Stimulated activated naive B cell treated with anti-CD40 and anti-IgM and Interleukin-4, amounts not matched to agents 10 μg/mL and 1 μg/mL and 100 μg/mL, for 72 hours (primary cell): ENCODE measurements at regions not wholly inside any gene's neighbourhood (a gene's known extent, or its start where the extent isn't known, plus 50 kb on each side); places are given as distances from the start of the nearest gene placed in this dataset.

Source experiments
- ATAC-seq, 2 donors: fragments of 150-1000 bp; cut with Tn5 transposase; replicated peaks; 2 replicates each; pipeline ENCODE4 v1.10.0; 2021; ENCODE audit warnings: moderate library complexity in 1 of 2
- DNase-seq: peaks from one replicate; pipeline ENCODE4 v3.0.0; 2021
- H3K27ac Mint-ChIP-seq: one replicate; pipeline ENCODE4 v1.8.0; 2022; ENCODE audit warnings: mild to moderate bottlenecking, mixed read lengths
- H3K27me3 Mint-ChIP-seq, 2 donors: one replicate each; pipeline ENCODE4 v1.8.0; 2022; ENCODE audit warnings: mixed read lengths in 2 of 2
- H3K36me3 Mint-ChIP-seq, 2 donors: one replicate each; pipeline ENCODE4 v1.8.0; 2022; ENCODE audit warnings: mixed read lengths in 2 of 2, mild to moderate bottlenecking in 1 of 2
- H3K4me1 Mint-ChIP-seq, 2 donors: one replicate each; pipeline ENCODE4 v1.8.0; 2022; ENCODE audit warnings: mixed read lengths in 2 of 2, mild to moderate bottlenecking in 1 of 2
- H3K4me3 Mint-ChIP-seq, 2 donors: one replicate each; pipeline ENCODE4 v1.8.0; 2022; ENCODE audit warnings: mild to moderate bottlenecking in 2 of 2, mixed read lengths in 2 of 2, moderate library complexity in 1 of 2
- H3K9me3 Mint-ChIP-seq, 2 donors: one replicate each; pipeline ENCODE4 v1.8.0; 2022; ENCODE audit warnings: mixed read lengths in 2 of 2, mild to moderate bottlenecking in 1 of 2

- Mint-ChIP-seq H3K4me3 (no peak overlapping the region), H3K36me3 (no peaks in the 10 kb centered on the region)
- ATAC-seq, result no peak
Measured at GRCh38 chr18:6598657-6599056, 130.9 kb upstream of the ARHGAP28 start.

GRCh38 chr18:6600667-6601167, 128.8 kb upstream of the ARHGAP28 start:
- Mint-ChIP-seq H3K36me3 (no peaks in the 10 kb centered on the region), H3K9me3 (no peaks in the 10 kb centered on the region), H3K27me3 (no peaks in the 10 kb centered on the region), H3K4me3 (no peak overlapping the region), H3K27ac (no peak overlapping the region), H3K4me1 (no peaks in the 10 kb centered on the region)
- DNase-seq, result no peak
- no peak for ATAC-seq

More at GRCh38 chr18:6598657-6599056, 130.9 kb upstream of the ARHGAP28 start:
- no peak overlapping the region for H3K27ac Mint-ChIP-seq
- H3K4me1 Mint-ChIP-seq, result no peaks in the 10 kb centered on the region
- no peaks in the 10 kb centered on the region for H3K27me3 Mint-ChIP-seq
- DNase-seq, result no peak
- H3K9me3 Mint-ChIP-seq, result peaks cover 3 to 5% of the 10 kb centered on the region in 2 donors

- H3K27me3 Mint-ChIP-seq, result no peaks in the 10 kb centered on the region
- H3K9me3 Mint-ChIP-seq, result no peaks in the 10 kb centered on the region
- no peak overlapping the region for H3K4me3 Mint-ChIP-seq
- no peaks in the 10 kb centered on the region for H3K4me1 Mint-ChIP-seq
- ATAC-seq, result no peak
- no peak for DNase-seq
- H3K27ac Mint-ChIP-seq, result no peak overlapping the region
- no peaks in the 10 kb centered on the region for H3K36me3 Mint-ChIP-seq
Measured at GRCh38 chr18:6601241-6601640, 128.3 kb upstream of the ARHGAP28 start.

- no peaks in the 10 kb centered on the region for H3K27me3 Mint-ChIP-seq
- H3K27ac Mint-ChIP-seq, result no peak overlapping the region
- no peaks in the 10 kb centered on the region for H3K4me1 Mint-ChIP-seq
- no peaks in the 10 kb centered on the region for H3K9me3 Mint-ChIP-seq
- ATAC-seq (no peak), DNase-seq (no peak)
- no peaks in the 10 kb centered on the region for H3K36me3 Mint-ChIP-seq
- no peak overlapping the region for H3K4me3 Mint-ChIP-seq
Measured at GRCh38 chr18:6602365-6602764, 127.2 kb upstream of the ARHGAP28 start.

- no peaks in the 10 kb centered on the region for H3K9me3 Mint-ChIP-seq
- ATAC-seq (no peak), DNase-seq (no peak)
- no peak overlapping the region for H3K27ac Mint-ChIP-seq
- no peaks in the 10 kb centered on the region for H3K4me1 Mint-ChIP-seq
- no peak overlapping the region for H3K4me3 Mint-ChIP-seq
- H3K36me3 Mint-ChIP-seq, result no peaks in the 10 kb centered on the region
- no peaks in the 10 kb centered on the region for H3K27me3 Mint-ChIP-seq
Measured at GRCh38 chr18:6604573-6604941, 125.0 kb upstream of the ARHGAP28 start.

- ATAC-seq (no peak), DNase-seq (no peak)
- no peaks in the 10 kb centered on the region for H3K27me3 Mint-ChIP-seq
- no peak overlapping the region for H3K27ac Mint-ChIP-seq
- no peaks in the 10 kb centered on the region for H3K4me1 Mint-ChIP-seq
- no peak overlapping the region for H3K4me3 Mint-ChIP-seq
- H3K9me3 Mint-ChIP-seq, result no peaks in the 10 kb centered on the region
- no peaks in the 10 kb centered on the region for H3K36me3 Mint-ChIP-seq
Measured at GRCh38 chr18:6605115-6605869, 124.2 kb upstream of the ARHGAP28 start.

GRCh38 chr18:6606411-6607085, 123.0 kb upstream of the ARHGAP28 start:
- Mint-ChIP-seq H3K9me3 (peaks cover 0 to 5% of the 10 kb centered on the region in 2 donors), H3K27me3 (no peaks in the 10 kb centered on the region), H3K4me1 (no peaks in the 10 kb centered on the region), H3K4me3 (no peak overlapping the region), H3K36me3 (no peaks in the 10 kb centered on the region), H3K27ac (no peak overlapping the region)
- no peak for ATAC-seq
- DNase-seq, result no peak

GRCh38 chr18:6607343-6607742, 122.2 kb upstream of the ARHGAP28 start:
- Mint-ChIP-seq H3K27me3 (no peaks in the 10 kb centered on the region), H3K4me3 (no peak overlapping the region), H3K4me1 (no peaks in the 10 kb centered on the region), H3K36me3 (no peaks in the 10 kb centered on the region), H3K27ac (no peak overlapping the region), H3K9me3 (peaks cover 0 to 11% of the 10 kb centered on the region in 2 donors)
- DNase-seq, result no peak
- ATAC-seq, result no peak

GRCh38 chr18:6609666-6610264, 119.8 kb upstream of the ARHGAP28 start:
- H3K36me3 Mint-ChIP-seq, result no peaks in the 10 kb centered on the region
- H3K9me3 Mint-ChIP-seq, result peaks cover 3 to 15% of the 10 kb centered on the region in 2 donors
- no peak for ATAC-seq
- H3K4me3 Mint-ChIP-seq, result no peak overlapping the region
- no peaks in the 10 kb centered on the region for H3K4me1 Mint-ChIP-seq
- no peak for DNase-seq
- H3K27ac Mint-ChIP-seq, result no peak overlapping the region
- H3K27me3 Mint-ChIP-seq, result no peaks in the 10 kb centered on the region

GRCh38 chr18:6610466-6610865, 119.0 kb upstream of the ARHGAP28 start:
- no peak for DNase-seq
- Mint-ChIP-seq H3K27me3 (no peaks in the 10 kb centered on the region), H3K4me3 (no peak overlapping the region), H3K36me3 (no peaks in the 10 kb centered on the region), H3K4me1 (no peaks in the 10 kb centered on the region), H3K27ac (no peak overlapping the region), H3K9me3 (peaks cover 3 to 15% of the 10 kb centered on the region in 2 donors)
- ATAC-seq, result no peak

- no peak for ATAC-seq
- Mint-ChIP-seq H3K4me1 (no peaks in the 10 kb centered on the region), H3K27me3 (peaks cover 4 to 5% of the 10 kb centered on the region in 2 donors), H3K4me3 (no peak overlapping the region), H3K9me3 (peaks cover 3 to 15% of the 10 kb centered on the region in 2 donors), H3K27ac (no peak overlapping the region), H3K36me3 (no peaks in the 10 kb centered on the region)
- DNase-seq, result no peak
Measured at GRCh38 chr18:6613581-6613980, 115.9 kb upstream of the ARHGAP28 start.

GRCh38 chr18:6614952-6615351, 114.6 kb upstream of the ARHGAP28 start:
- H3K36me3 Mint-ChIP-seq, result no peaks in the 10 kb centered on the region
- H3K27ac Mint-ChIP-seq, result no peak overlapping the region
- peaks cover 4 to 5% of the 10 kb centered on the region in 2 donors for H3K27me3 Mint-ChIP-seq
- ATAC-seq (no peak), DNase-seq (no peak)
- H3K4me1 Mint-ChIP-seq, result no peaks in the 10 kb centered on the region
- H3K9me3 Mint-ChIP-seq, result peaks cover 3 to 19% of the 10 kb centered on the region in 2 donors
- H3K4me3 Mint-ChIP-seq, result no peak overlapping the region

GRCh38 chr18:6616981-6617380, 112.5 kb upstream of the ARHGAP28 start:
- Mint-ChIP-seq H3K4me3 (no peak overlapping the region), H3K36me3 (no peaks in the 10 kb centered on the region), H3K4me1 (no peaks in the 10 kb centered on the region), H3K27me3 (peaks cover 4 to 5% of the 10 kb centered on the region in 2 donors), H3K27ac (no peak overlapping the region), H3K9me3 (peaks cover 3 to 11% of the 10 kb centered on the region in 2 donors)
- ATAC-seq (no peak), DNase-seq (no peak)

- Mint-ChIP-seq H3K4me1 (no peaks in the 10 kb centered on the region), H3K4me3 (no peak overlapping the region), H3K27ac (no peak overlapping the region), H3K27me3 (peaks cover 4 to 5% of the 10 kb centered on the region in 2 donors), H3K36me3 (no peaks in the 10 kb centered on the region), H3K9me3 (peaks cover 0 to 4% of the 10 kb centered on the region in 2 donors)
- DNase-seq (no peak), ATAC-seq (no peak)
Measured at GRCh38 chr18:6621437-6621836, 108.1 kb upstream of the ARHGAP28 start.

GRCh38 chr18:6623278-6623677, 106.2 kb upstream of the ARHGAP28 start:
- DNase-seq (no peak), ATAC-seq (no peak)
- no peak overlapping the region for H3K27ac Mint-ChIP-seq
- H3K4me1 Mint-ChIP-seq, result no peaks in the 10 kb centered on the region
- H3K9me3 Mint-ChIP-seq, result peaks cover 0 to 4% of the 10 kb centered on the region in 2 donors
- no peak overlapping the region for H3K4me3 Mint-ChIP-seq
- no peaks in the 10 kb centered on the region for H3K36me3 Mint-ChIP-seq
- no peaks in the 10 kb centered on the region for H3K27me3 Mint-ChIP-seq
